Neural progenitor cell (in vitro differentiated cells): ENCODE measurements at regions not wholly inside any gene's neighbourhood (a gene's known extent, or its start where the extent isn't known, plus 50 kb on each side); places are given as distances from the start of the nearest gene placed in this dataset.

ENCODE experiments used
- CTCF ChIP-seq: fragments of 200-600 bp; sonication (generic); IDR thresholded peaks from 2 replicates; pipeline ENCODE4 v1.5.1; 2017; ENCODE audit warnings: antibody characterized with exemption, mild to moderate bottlenecking
- EZH2 ChIP-seq: fragments of 200-600 bp; sonication (generic); IDR thresholded peaks from 2 replicates; pipeline ENCODE4 v1.6.1; 2017; ENCODE audit warnings: antibody characterized with exemption, mild to moderate bottlenecking, moderate library complexity
- EZH2phosphoT487 ChIP-seq: fragments of 200-600 bp; sonication (generic); IDR thresholded peaks from 2 replicates; pipeline ENCODE4 v1.6.1; 2017; ENCODE audit warnings: antibody characterized with exemption

DNA sequence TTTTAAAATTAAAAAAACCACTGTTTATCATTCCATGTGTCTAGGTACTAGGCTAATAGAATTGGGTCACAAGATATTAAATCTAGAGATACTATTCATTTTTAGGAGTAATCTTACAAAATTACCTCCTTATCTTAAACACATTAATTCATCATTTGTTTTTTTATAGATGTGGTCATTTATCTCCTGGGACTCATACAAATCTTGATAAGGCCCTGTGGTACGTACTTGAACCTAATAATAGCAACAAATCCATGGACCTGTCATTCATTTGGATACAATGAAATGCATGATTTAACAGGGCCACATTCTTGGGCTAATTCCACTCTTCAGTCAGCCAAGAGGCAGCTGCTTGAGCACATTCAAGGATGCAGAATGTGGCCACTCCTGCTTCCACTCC lies 66.4 kb upstream of the MARCHF11 start:
- no peak for TF ChIP-seq CTCF
- TF ChIP-seq EZH2phosphoT487 = no peak
- no peak for TF ChIP-seq EZH2
